Mesenchymal stem cell (in vitro differentiated cells and primary cell): ENCODE measurements at regions not wholly inside any gene's neighbourhood (a gene's known extent, or its start where the extent isn't known, plus 50 kb on each side); places are given as distances from the start of the nearest gene placed in this dataset.
A peak's percentile ranks its signal among the peaks of the same experiment; 100 is the strongest.

Experiments used
- DNase-seq: peaks from one replicate; pipeline ENCODE4 v3.0.0-alpha.2; 2013
- H2AFZ ChIP-seq: one replicate; pipeline ENCODE4 v1.6.1; 2013; ENCODE audit warnings: low read depth, mild to moderate bottlenecking, control low read depth, inconsistent platforms, low read length, moderate library complexity
- H2AK5ac ChIP-seq: 2 replicates; pipeline ENCODE4 v1.6.1; 2013; ENCODE audit warnings: low read length, moderate library complexity, mild to moderate bottlenecking, inconsistent platforms; ENCODE audit not compliant: severe bottlenecking
- H2BK120ac ChIP-seq: one replicate; pipeline ENCODE4 v1.6.1; 2013; ENCODE audit warnings: low read depth, mild to moderate bottlenecking, inconsistent platforms, low read length, moderate library complexity
- H2BK12ac ChIP-seq, 2 experiments: one replicate each; pipeline ENCODE4 v1.6.1; 2013; ENCODE audit warnings: inconsistent platforms in 2 of 2, low read length in 2 of 2, mild to moderate bottlenecking in 2 of 2, moderate library complexity in 2 of 2, control low read depth in 1 of 2
- H2BK15ac ChIP-seq: one replicate; pipeline ENCODE4 v1.6.1; 2013; ENCODE audit warnings: mild to moderate bottlenecking, low read depth, inconsistent platforms; ENCODE audit not compliant: poor library complexity, severe bottlenecking
- H2BK5ac ChIP-seq: 2 replicates; pipeline ENCODE4 v1.6.1; 2013; ENCODE audit warnings: low read depth, mild to moderate bottlenecking, low read length, control low read depth, inconsistent platforms; ENCODE audit not compliant: poor library complexity, severe bottlenecking
- H3K14ac ChIP-seq, 2 experiments: one replicate each; pipeline ENCODE4 v1.6.1; 2013; ENCODE audit warnings: inconsistent platforms in 2 of 2, low read length in 2 of 2, control low read depth in 1 of 2, mild to moderate bottlenecking in 1 of 2, moderate library complexity in 1 of 2
- H3K18ac ChIP-seq, 2 experiments: one replicate each; pipeline ENCODE4 v1.6.1; 2013; ENCODE audit warnings: inconsistent platforms in 2 of 2, low read length in 2 of 2, control low read depth in 1 of 2, low read depth in 1 of 2, mild to moderate bottlenecking in 1 of 2
- H3K23ac ChIP-seq, 2 experiments: one replicate each; pipeline ENCODE4 v1.6.1; 2013; ENCODE audit warnings: inconsistent platforms in 2 of 2, low read length in 2 of 2, mild to moderate bottlenecking in 2 of 2, moderate library complexity in 2 of 2, control low read depth in 1 of 2
- H3K27ac ChIP-seq: 2 replicates; pipeline ENCODE4 v1.5.1; 2013; ENCODE audit warnings: mild to moderate bottlenecking, moderate library complexity, low read length, control low read depth, inconsistent platforms; ENCODE audit not compliant: poor library complexity, severe bottlenecking
- H3K27me3 ChIP-seq, 2 experiments: 2 replicates each; pipeline versions ENCODE4 v1.6.1 to v1.7.0; 2013; ENCODE audit warnings: low read length in 2 of 2, mild to moderate bottlenecking in 2 of 2, moderate library complexity in 2 of 2, control low read depth in 1 of 2, inconsistent platforms in 1 of 2; ENCODE audit not compliant: control insufficient read depth in 1 of 2, insufficient read depth in 1 of 2
- H3K36me3 ChIP-seq, 2 experiments: 2 replicates each; pipeline versions ENCODE4 v1.6.1 to v1.7.0; 2013; ENCODE audit warnings: low read length in 2 of 2, control low read depth in 1 of 2, inconsistent platforms in 1 of 2, low read depth in 1 of 2, mild to moderate bottlenecking in 1 of 2; ENCODE audit not compliant: insufficient read depth in 2 of 2, control insufficient read depth in 1 of 2
- H3K4ac ChIP-seq, 2 experiments: one replicate each; pipeline ENCODE4 v1.6.1; 2013; ENCODE audit warnings: inconsistent platforms in 2 of 2, low read length in 2 of 2, mild to moderate bottlenecking in 2 of 2, moderate library complexity in 2 of 2, control low read depth in 1 of 2, low read depth in 1 of 2
- H3K4me1 ChIP-seq: 2 replicates; pipeline ENCODE4 v1.6.1; 2013; ENCODE audit warnings: low read depth, low read length, control low read depth; ENCODE audit not compliant: control insufficient read depth, insufficient read depth
- H3K4me2 ChIP-seq: 2 replicates; pipeline ENCODE4 v1.6.1; 2013; ENCODE audit warnings: low read length, mild to moderate bottlenecking, inconsistent platforms; ENCODE audit not compliant: poor library complexity, severe bottlenecking
- H3K4me3 ChIP-seq, 2 experiments: 2 replicates each; pipeline versions ENCODE4 v1.5.1 to v1.7.0; 2013; ENCODE audit warnings: low read length in 2 of 2, mild to moderate bottlenecking in 2 of 2, control low read depth in 1 of 2, low read depth in 1 of 2; ENCODE audit not compliant: insufficient read depth in 1 of 2
- H3K79me1 ChIP-seq: replicated peaks from 2 replicates; pipeline ENCODE4 v1.6.1; 2013; ENCODE audit warnings: mild to moderate bottlenecking, control low read depth, low read length, inconsistent platforms; ENCODE audit not compliant: poor library complexity, severe bottlenecking
- H3K9ac ChIP-seq: 2 replicates; pipeline ENCODE4 v1.7.0; 2013; ENCODE audit warnings: mild to moderate bottlenecking, low read length, moderate library complexity
- H3K9me3 ChIP-seq: 2 replicates; pipeline ENCODE4 v1.7.0; 2013; ENCODE audit warnings: mild to moderate bottlenecking, low read length; ENCODE audit not compliant: control insufficient read depth
- H4K8ac ChIP-seq: one replicate; pipeline ENCODE4 v1.6.1; 2013; ENCODE audit warnings: inconsistent platforms, mild to moderate bottlenecking, low read length, moderate library complexity
- H4K91ac ChIP-seq: one replicate; pipeline ENCODE4 v1.6.1; 2013; ENCODE audit warnings: mild to moderate bottlenecking, low read length, inconsistent platforms
- WGBS: methylation state at CpG from one replicate; pipeline ENCODE4 v1.1.7; 2013; ENCODE audit warnings: mixed read lengths; 5-methylcytosine and 5-hydroxymethylcytosine counted together

DNA sequence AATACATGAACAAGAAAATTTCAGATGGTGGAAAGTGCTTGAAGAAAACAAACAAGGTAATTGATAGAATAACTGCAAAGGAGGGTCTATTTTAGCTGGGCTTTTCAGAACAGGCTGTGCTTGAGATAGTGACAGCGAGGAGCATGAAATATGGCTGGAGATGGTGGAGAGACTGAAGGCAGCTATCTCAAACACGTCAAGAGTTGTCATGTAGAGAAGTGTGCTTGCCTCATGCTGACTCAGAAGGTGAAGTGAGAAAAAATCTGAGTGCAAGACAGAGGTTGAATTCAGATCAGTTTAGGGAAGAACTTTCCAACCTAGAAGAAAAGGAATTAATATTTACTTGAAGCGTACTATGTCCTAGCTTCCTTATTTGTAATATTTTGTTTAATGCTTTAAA, 115.5 kb upstream of the RANBP3L start:
- no peak overlapping the region for H3K4me3 ChIP-seq
- peaks cover 3% of the 10 kb centered on the region for H3K4me1 ChIP-seq
- H4K91ac ChIP-seq: no peak overlapping the region
- H2AFZ ChIP-seq: no peak overlapping the region
- H3K79me1 ChIP-seq: no peaks in the 10 kb centered on the region
- no peak overlapping the region for H2BK12ac ChIP-seq
- no peak overlapping the region for H3K14ac ChIP-seq
- no peaks in the 10 kb centered on the region for H3K36me3 ChIP-seq
- H3K27ac ChIP-seq: no peak overlapping the region
- H4K8ac ChIP-seq: no peak overlapping the region
- 27% methylated on average over 2 of the region's 3 CpGs for WGBS
- no peak overlapping the region for H3K9ac ChIP-seq
- H3K27me3 ChIP-seq: no peaks in the 10 kb centered on the region
- no peak overlapping the region for H3K4ac ChIP-seq
- no peak overlapping the region for H2BK5ac ChIP-seq
- no peak for DNase-seq
- no peak overlapping the region for H3K4me2 ChIP-seq
- no peak overlapping the region for H2BK15ac ChIP-seq
- H2BK120ac ChIP-seq: no peak overlapping the region
- H3K9me3 ChIP-seq: no peaks in the 10 kb centered on the region
- H2AK5ac ChIP-seq: peak overlapping the region; percentile 35
- H3K18ac ChIP-seq: no peak overlapping the region
- H3K23ac ChIP-seq: no peak overlapping the region

DNA sequence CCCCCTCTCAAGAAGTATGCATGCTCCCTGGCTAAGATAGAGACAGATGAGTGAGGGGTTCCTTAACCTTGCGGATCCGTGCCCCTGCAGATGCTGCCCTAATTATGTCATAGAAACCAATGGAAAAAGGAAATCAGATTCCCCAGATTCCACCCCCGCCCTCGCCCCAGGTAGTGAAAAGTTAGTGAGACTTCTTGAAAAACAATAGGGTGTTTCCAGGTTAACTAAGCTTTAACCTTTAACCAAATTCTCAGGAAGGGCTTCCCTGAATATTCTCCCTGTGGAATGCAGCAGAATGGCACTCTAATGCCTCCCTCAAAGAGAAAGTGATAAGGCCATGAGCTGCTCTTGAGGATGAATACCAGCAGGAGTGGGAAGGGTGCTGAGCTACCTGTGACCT, 116.0 kb upstream of the RANBP3L start:
- no peaks in the 10 kb centered on the region for H3K36me3 ChIP-seq
- no peak for DNase-seq
- peaks cover 5% of the 10 kb centered on the region for H3K4me1 ChIP-seq

DNA sequence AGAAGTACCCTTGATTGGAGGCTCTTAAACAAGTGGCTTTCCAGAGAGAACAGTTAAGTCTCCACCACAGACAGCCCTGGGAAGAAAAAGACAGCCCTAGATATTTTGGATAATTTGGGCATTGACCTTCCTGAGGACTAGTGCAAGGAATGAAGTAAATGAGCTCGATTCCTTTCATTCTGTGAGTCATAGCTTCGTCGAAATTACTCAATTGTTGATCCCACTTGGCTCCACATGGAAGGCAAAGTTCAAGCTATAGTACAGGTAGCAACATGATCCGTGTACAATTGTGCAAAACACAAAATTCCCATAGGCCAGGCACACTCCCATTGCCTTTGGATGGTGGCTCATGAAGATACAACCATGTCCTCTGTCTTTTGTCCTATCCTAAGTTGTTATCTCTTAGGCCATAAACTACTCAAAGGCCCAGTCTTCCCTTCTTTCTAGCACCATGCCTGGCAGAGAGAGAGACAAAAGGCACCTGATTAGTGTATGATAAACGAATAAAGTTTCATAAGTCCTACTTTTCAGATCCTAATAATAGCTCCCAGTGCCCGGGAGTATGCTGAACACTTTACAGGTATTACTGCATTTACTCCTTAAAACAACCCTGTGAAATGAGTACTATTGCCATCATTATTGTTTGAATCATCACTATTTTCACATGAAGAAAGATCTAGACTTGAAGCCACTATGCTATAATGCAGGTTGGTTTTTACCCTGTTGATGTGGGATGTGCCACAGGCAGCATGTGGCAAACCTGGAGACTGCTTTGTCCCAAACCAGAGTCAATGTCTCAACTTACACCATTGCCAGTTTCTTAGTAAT, 116.7 kb upstream of the RANBP3L start:
- WGBS: 63% methylated on average over 6 of the region's 6 CpGs
- H3K79me1 ChIP-seq: no peaks in the 10 kb centered on the region
- no peak overlapping the region for H3K27ac ChIP-seq
- no peak overlapping the region for H3K4me3 ChIP-seq
- DNase-seq: no peak
- H2AK5ac ChIP-seq: no peak overlapping the region
- H3K9me3 ChIP-seq: no peaks in the 10 kb centered on the region
- no peak overlapping the region for H3K23ac ChIP-seq
- H2BK5ac ChIP-seq: no peak overlapping the region
- H4K91ac ChIP-seq: no peak overlapping the region
- no peak overlapping the region for H3K4me2 ChIP-seq
- no peak overlapping the region for H3K9ac ChIP-seq
- H3K4ac ChIP-seq: no peak overlapping the region
- H2BK15ac ChIP-seq: no peak overlapping the region
- no peak overlapping the region for H2BK120ac ChIP-seq
- peaks cover 5% of the 10 kb centered on the region for H3K4me1 ChIP-seq
- H3K18ac ChIP-seq: no peak overlapping the region
- H3K36me3 ChIP-seq: no peaks in the 10 kb centered on the region
- no peak overlapping the region for H2AFZ ChIP-seq
- no peak overlapping the region for H2BK12ac ChIP-seq
- no peak overlapping the region for H4K8ac ChIP-seq
- H3K27me3 ChIP-seq: no peaks in the 10 kb centered on the region
- no peak overlapping the region for H3K14ac ChIP-seq

More for the DNA sequence above, 116.0 kb upstream of the RANBP3L start:
- no peak overlapping the region for H4K8ac ChIP-seq
- H3K18ac ChIP-seq: no peak overlapping the region
- no peak overlapping the region for H2BK120ac ChIP-seq
- H3K79me1 ChIP-seq: no peaks in the 10 kb centered on the region
- H3K27ac ChIP-seq: no peak overlapping the region
- H3K9ac ChIP-seq: no peak overlapping the region
- H3K4me2 ChIP-seq: no peak overlapping the region
- no peak overlapping the region for H2BK5ac ChIP-seq
- no peak overlapping the region for H2BK12ac ChIP-seq
- no peak overlapping the region for H3K4me3 ChIP-seq
- no peaks in the 10 kb centered on the region for H3K27me3 ChIP-seq
- no peak overlapping the region for H3K14ac ChIP-seq
- no peak overlapping the region for H3K23ac ChIP-seq
- H2AFZ ChIP-seq: no peak overlapping the region
- H4K91ac ChIP-seq: no peak overlapping the region
- no peak overlapping the region for H2BK15ac ChIP-seq
- H2AK5ac ChIP-seq: no peak overlapping the region
- H3K9me3 ChIP-seq: no peaks in the 10 kb centered on the region
- WGBS: 71% methylated on average over 2 of the region's 4 CpGs
- no peak overlapping the region for H3K4ac ChIP-seq

DNA sequence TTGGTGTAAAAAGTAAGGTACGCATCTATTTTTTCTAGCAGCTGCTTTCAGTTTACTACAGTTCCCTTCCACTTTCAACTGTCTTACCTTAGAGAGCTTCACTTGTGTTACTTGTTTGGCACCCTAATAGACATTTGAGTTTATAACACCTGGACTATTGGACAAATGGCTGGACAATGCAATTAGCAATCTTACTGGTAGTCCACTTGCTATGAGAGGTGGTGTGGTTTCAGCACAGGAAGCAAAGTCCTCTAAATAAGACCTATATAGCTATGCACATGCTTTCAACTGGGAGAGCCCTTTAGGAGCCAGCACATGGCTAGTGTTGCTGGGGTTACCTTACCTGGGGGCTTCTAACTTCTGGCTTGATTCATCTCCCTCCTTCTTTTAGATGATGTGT, 119.6 kb upstream of the RANBP3L start:
- Histone ChIP-seq H2BK5ac (no peak overlapping the region), H3K4ac (no peak overlapping the region), H3K36me3 (no peaks in the 10 kb centered on the region), H3K14ac (no peak overlapping the region), H3K9me3 (no peaks in the 10 kb centered on the region), H4K91ac (no peak overlapping the region), H4K8ac (no peak overlapping the region), H2BK120ac (no peak overlapping the region), H3K4me3 (no peak overlapping the region), H3K18ac (no peak overlapping the region), H3K79me1 (no peaks in the 10 kb centered on the region), H3K23ac (no peak overlapping the region), H3K27me3 (no peaks in the 10 kb centered on the region), H2BK12ac (no peak overlapping the region), H3K4me2 (no peak overlapping the region), H3K27ac (no peak overlapping the region), H2BK15ac (no peak overlapping the region), H2AK5ac (no peak overlapping the region), H3K4me1 (peaks cover 8% of the 10 kb centered on the region), H2AFZ (no peak overlapping the region), H3K9ac (no peak overlapping the region)
- no CpG with 5 or more reads among the region's 1 CpG for WGBS
- DNase-seq: no peak
